PC-9 (cell line): ENCODE measurements at regions not wholly inside any gene's neighbourhood (a gene's known extent, or its start where the extent isn't known, plus 50 kb on each side); places are given as distances from the start of the nearest gene placed in this dataset.

ENCODE experiments used
- BruUV-seq: library from RNA; stranded (reverse); fragments of 400-500 nt; replicated peaks from 2 replicates; lab custom pipeline; 2021; lab: Mats Ljungman, UMichigan
- CTCF ChIA-PET: fragments of 300-600 bp; sonication (Branson Sonifier 250); formaldehyde crosslinking; loops from one replicate; lab custom pipeline; 2022; ENCODE audit warnings: antibody characterized with exemption; lab: Charles Lee
- POLR2A ChIA-PET: fragments of 300-600 bp; sonication (Branson Sonifier 250); formaldehyde crosslinking; loops from one replicate; lab custom pipeline; 2022; ENCODE audit warnings: antibody characterized with exemption; ENCODE audit not compliant: unreplicated experiment; lab: Charles Lee
- DNase-seq, 2 experiments: peaks; one replicate each; pipeline versions ENCODE4 v3.0.0 to v3.0.0-alpha.2; 2015 to 2022; ENCODE audit warnings: mixed read lengths in 1 of 2
- H2AFZ ChIP-seq: fragments of 200-600 bp; sonication (generic); 2 replicates; pipeline ENCODE4 v1.8.1; 2017; ENCODE audit warnings: antibody characterized with exemption
- H3F3A ChIP-seq: fragments of 200-600 bp; sonication (generic); 2 replicates; pipeline ENCODE4 v1.8.1; 2017; ENCODE audit warnings: antibody characterized with exemption, mild to moderate bottlenecking, low read depth; ENCODE audit not compliant: insufficient read depth
- H3K27ac ChIP-seq: fragments of 200-600 bp; sonication (generic); 2 replicates; pipeline ENCODE4 v1.6.1; 2016; ENCODE audit warnings: mixed run types
- H3K27me3 ChIP-seq: fragments of 200-600 bp; sonication (generic); 2 replicates; pipeline ENCODE4 v1.6.1; 2016; ENCODE audit warnings: low read depth, mixed run types; ENCODE audit not compliant: insufficient read depth
- H3K36me3 ChIP-seq: fragments of 200-600 bp; sonication (generic); 2 replicates; pipeline ENCODE4 v1.6.1; 2016; ENCODE audit warnings: low read depth, mixed run types
- H3K4me1 ChIP-seq: fragments of 200-600 bp; sonication (generic); replicated peaks from 2 replicates; pipeline ENCODE4 v1.6.1; 2016; ENCODE audit warnings: mixed run types; ENCODE audit not compliant: insufficient read depth
- H3K4me2 ChIP-seq: fragments of 200-600 bp; sonication (generic); 2 replicates; pipeline ENCODE4 v1.6.1; 2017; ENCODE audit warnings: mixed run types
- H3K4me3 ChIP-seq: fragments of 200-600 bp; sonication (generic); 2 replicates; pipeline ENCODE4 v1.6.1; 2016; ENCODE audit warnings: mixed run types
- H3K79me2 ChIP-seq: fragments of 200-600 bp; sonication (generic); 2 replicates; pipeline ENCODE4 v1.6.1; 2017; ENCODE audit warnings: low read depth, mixed run types
- H3K9me2 ChIP-seq: fragments of 200-600 bp; sonication (generic); 2 replicates; pipeline ENCODE4 v1.8.1; 2017; ENCODE audit warnings: mild to moderate bottlenecking; ENCODE audit not compliant: insufficient read depth
- H3K9me3 ChIP-seq: fragments of 200-600 bp; sonication (generic); 2 replicates; pipeline ENCODE4 v1.8.1; 2016; ENCODE audit warnings: low read depth; ENCODE audit not compliant: insufficient read depth
- H4K20me1 ChIP-seq: fragments of 200-600 bp; sonication (generic); 2 replicates; pipeline ENCODE4 v1.8.1; 2017; ENCODE audit not compliant: insufficient read depth
- CTCF ChIP-seq: fragments of 200-600 bp; sonication (generic); conservative IDR thresholded peaks from 2 replicates; pipeline ENCODE4 v1.6.1; 2017; ENCODE audit warnings: mixed run types, antibody characterized with exemption, mild to moderate bottlenecking, moderate library complexity
- EZH2 ChIP-seq: fragments of 200-600 bp; sonication (generic); IDR thresholded peaks from 2 replicates; pipeline ENCODE4 v1.8.0; 2017; ENCODE audit warnings: antibody characterized with exemption, low read depth
- intact Hi-C: fragments of 100-400 bp; cut with micrococcal nuclease; formaldehyde crosslinking; loops from one replicate; pipeline ENCODE4 v1.10.0; 2022; ENCODE audit not compliant: unreplicated experiment

- POLR2A ChIA-PET: no interaction called here
- Histone ChIP-seq H3K27me3 (no peaks in the 10 kb centered on the region), H3K9me3 (no peaks in the 10 kb centered on the region), H3K9me2 (no peaks in the 10 kb centered on the region), H4K20me1 (no peaks in the 10 kb centered on the region), H3K4me1 (no peaks in the 10 kb centered on the region), H3K4me2 (no peak overlapping the region), H3K36me3 (no peaks in the 10 kb centered on the region), H3K4me3 (no peak overlapping the region), H2AFZ (no peak overlapping the region), H3K27ac (no peak overlapping the region), H3K79me2 (no peaks in the 10 kb centered on the region), H3F3A (no peaks in the 10 kb centered on the region)
- no peak for DNase-seq
- intact Hi-C loops: no loop called here
- no TSS peak for BruUV-seq
- TF ChIP-seq EZH2 (no peak), CTCF (no peak)
- CTCF ChIA-PET: no interaction called here
These were observed 487.3 kb upstream of the EPHA5 start for GRCh38 chr4:66157594-66157993.

- no peak overlapping the region for H3K27ac ChIP-seq
- DNase-seq: no peak
- H3K4me2 ChIP-seq: no peak overlapping the region
- intact Hi-C loops: no loop called here
- H3K9me2 ChIP-seq: no peaks in the 10 kb centered on the region
- no TSS peak for BruUV-seq
- POLR2A ChIA-PET: no interaction called here
- no peaks in the 10 kb centered on the region for H3K36me3 ChIP-seq
- no peaks in the 10 kb centered on the region for H3K4me1 ChIP-seq
- no peaks in the 10 kb centered on the region for H4K20me1 ChIP-seq
- no peak for TF ChIP-seq EZH2
- TF ChIP-seq CTCF: no peak
- H2AFZ ChIP-seq: no peak overlapping the region
- no peak overlapping the region for H3K4me3 ChIP-seq
- no peaks in the 10 kb centered on the region for H3F3A ChIP-seq
- CTCF ChIA-PET: no interaction called here
- no peaks in the 10 kb centered on the region for H3K27me3 ChIP-seq
- no peaks in the 10 kb centered on the region for H3K79me2 ChIP-seq
- H3K9me3 ChIP-seq: no peaks in the 10 kb centered on the region
These were observed 459.8 kb upstream of the EPHA5 start for GRCh38 chr4:66130042-66130441.

DNA sequence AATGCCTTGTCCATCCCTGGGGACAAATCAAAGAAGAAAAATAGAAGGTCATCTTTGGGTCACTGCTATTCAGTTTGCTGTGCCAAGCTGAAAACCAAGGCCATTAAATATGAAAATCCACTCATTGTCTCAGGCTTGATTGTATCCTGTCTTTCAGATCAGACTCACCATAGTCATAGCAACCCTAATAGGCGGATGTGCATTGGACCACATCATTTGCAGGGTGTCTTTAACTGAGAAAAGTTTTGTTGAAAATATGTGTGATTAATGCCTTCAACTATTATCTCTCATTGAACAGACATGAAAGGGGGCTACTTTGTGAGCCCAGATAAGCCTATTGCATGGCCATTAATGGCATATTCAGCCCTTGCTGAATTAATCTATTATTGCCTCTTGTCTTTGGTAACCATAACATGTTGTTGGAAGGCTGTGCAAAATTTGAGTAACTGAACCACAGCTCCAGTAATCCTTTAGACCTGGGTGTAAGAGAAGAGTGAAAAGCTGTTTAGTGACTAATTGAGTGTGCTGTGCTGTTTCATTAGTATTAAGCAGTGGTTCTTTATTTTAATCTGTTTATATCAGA is 453.6 kb upstream of the EPHA5 start:
- Histone ChIP-seq H3K4me3 (no peak overlapping the region), H4K20me1 (no peaks in the 10 kb centered on the region), H2AFZ (no peak overlapping the region), H3F3A (no peaks in the 10 kb centered on the region), H3K4me2 (no peak overlapping the region), H3K4me1 (no peaks in the 10 kb centered on the region), H3K79me2 (no peaks in the 10 kb centered on the region), H3K9me3 (no peaks in the 10 kb centered on the region), H3K27ac (no peak overlapping the region), H3K27me3 (no peaks in the 10 kb centered on the region), H3K9me2 (no peaks in the 10 kb centered on the region), H3K36me3 (no peaks in the 10 kb centered on the region)
- ChIA-PET CTCF (no interaction called here), POLR2A (no interaction called here)
- DNase-seq: no peak
- BruUV-seq: no TSS peak
- intact Hi-C loops: no loop called here
- TF ChIP-seq CTCF (no peak), EZH2 (no peak)
